ENCODE measurements at regions not wholly inside any gene's neighbourhood (a gene's known extent, or its start where the extent isn't known, plus 50 kb on each side); places are given as distances from the start of the nearest gene placed in this dataset.

- H3K27ac ChIP-seq (ENCODE audit: low read depth, low read length) = no peak overlapping the region
- no peaks in the 10 kb centered on the region for H3K4me1 ChIP-seq (replicated peaks in 1 of 4; ENCODE audit: control insufficient read depth in 3 of 4, insufficient read depth in 4 of 4, low read length in 3 of 4)
- H3K9me3 ChIP-seq (ENCODE audit: insufficient read depth in 2 of 2, low read depth in 1 of 2, low read length in 1 of 2) = no peaks in the 10 kb centered on the region; a peak in 1 of 4 replicates
- H4K91ac ChIP-seq (replicated peaks; ENCODE audit: insufficient read length, low read length) = no peak overlapping the region
- no peak overlapping the region for H2BK5ac ChIP-seq (ENCODE audit: low read depth, low read length)
- H3K36me3 ChIP-seq (ENCODE audit: control insufficient read depth in 2 of 4, insufficient read depth in 4 of 4, low read length in 3 of 4) = no peaks in the 10 kb centered on the region
- POLR2A ChIA-PET (ENCODE audit: partially characterized antibody) = no interaction called here
- no peak for DNase-seq (ENCODE audit: low read depth in 1 of 2, low spot score in 2 of 2)
- CTCF ChIA-PET (ENCODE audit: partially characterized antibody) = no interaction called here
- no peak overlapping the region for H3K4me2 ChIP-seq (ENCODE audit: insufficient read depth in 1 of 2, low read depth in 2 of 2, low read length in 2 of 2)
- H3K23ac ChIP-seq (ENCODE audit: insufficient read length) = no peak overlapping the region
- no peak overlapping the region for H3K14ac ChIP-seq (ENCODE audit: insufficient read length)
- H2BK15ac ChIP-seq (ENCODE audit: low read length) = no peak overlapping the region
- no peaks in the 10 kb centered on the region for H4K20me1 ChIP-seq (replicated peaks in 1 of 2; ENCODE audit: control insufficient read depth in 1 of 2, insufficient read depth in 2 of 2, low read length in 2 of 2)
- H3K4me3 ChIP-seq (ENCODE audit: extremely low read depth in 1 of 4, insufficient read depth in 2 of 4, low read depth in 3 of 4, low read length in 4 of 4) = no peak overlapping the region
- no peak overlapping the region for H2BK120ac ChIP-seq (replicated peaks; ENCODE audit: low read depth, low read length)
- no peak overlapping the region for H2AFZ ChIP-seq (ENCODE audit: low read length)
- no peaks in the 10 kb centered on the region; the same call in 1 of the 2 replicates for H3K23me2 ChIP-seq (ENCODE audit: low read depth, low read length)
- H2BK20ac ChIP-seq (ENCODE audit: low read length) = no peak overlapping the region
- H4K8ac ChIP-seq (ENCODE audit: extremely low read depth, insufficient read depth, low read length) = no peak overlapping the region
- H2BK12ac ChIP-seq (ENCODE audit: low read depth, low read length) = no peak overlapping the region
- no peaks in the 10 kb centered on the region for H3K79me1 ChIP-seq (ENCODE audit: low read depth, low read length)
- no peak overlapping the region for H2AK5ac ChIP-seq (ENCODE audit: low read depth, low read length)
- no peaks in the 10 kb centered on the region for H3K27me3 ChIP-seq (replicated peaks in 1 of 4; ENCODE audit: control insufficient read depth in 3 of 4, extremely low read depth in 1 of 4, insufficient read depth in 3 of 4, low read length in 3 of 4)
- no peak overlapping the region for H3K9ac ChIP-seq (replicated peaks in 1 of 4; ENCODE audit: extremely low read depth in 1 of 4, low read depth in 3 of 4, low read length in 3 of 4)
- H3K56ac ChIP-seq (replicated peaks; ENCODE audit: insufficient read length, low read depth, low read length) = no peak overlapping the region
- no peak overlapping the region for H3K4ac ChIP-seq (replicated peaks; ENCODE audit: insufficient read length, low read depth, low read length)
- no peaks in the 10 kb centered on the region for H3K79me2 ChIP-seq (ENCODE audit: control insufficient read depth in 1 of 2, insufficient read depth in 2 of 2, low read length in 2 of 2)
- no peak overlapping the region for H4K5ac ChIP-seq (ENCODE audit: insufficient read length, low read depth, low read length)
- WGBS, 2 experiments (ENCODE audit: extremely low coverage in 1 of 2, insufficient coverage in 1 of 2, insufficient read length in 1 of 2, insufficient replicate concordance in 2 of 2, low coverage in 1 of 2, low lambda C conversion rate in 2 of 2, missing lambda C conversion rate in 1 of 2) = 64% methylated on average over 2 of the region's 2 CpGs; no CpG with 5 or more reads in 1 of the 2 experiments
- H3K18ac ChIP-seq (ENCODE audit: extremely low read depth, low read length) = no peak overlapping the region
- no peak for FAIRE-seq
- no peak for TF ChIP-seq CHD7 (IDR thresholded peaks at IDR 0.05; ENCODE audit: insufficient replicate concordance, low read length)
Measured at GRCh38 chr18:67041334-67041733, 437.4 kb upstream of the CDH19 start.

All from H1 (cell line).